ENCODE measurements at regions not wholly inside any gene's neighbourhood (a gene's known extent, or its start where the extent isn't known, plus 50 kb on each side); places are given as distances from the start of the nearest gene placed in this dataset.

DNA sequence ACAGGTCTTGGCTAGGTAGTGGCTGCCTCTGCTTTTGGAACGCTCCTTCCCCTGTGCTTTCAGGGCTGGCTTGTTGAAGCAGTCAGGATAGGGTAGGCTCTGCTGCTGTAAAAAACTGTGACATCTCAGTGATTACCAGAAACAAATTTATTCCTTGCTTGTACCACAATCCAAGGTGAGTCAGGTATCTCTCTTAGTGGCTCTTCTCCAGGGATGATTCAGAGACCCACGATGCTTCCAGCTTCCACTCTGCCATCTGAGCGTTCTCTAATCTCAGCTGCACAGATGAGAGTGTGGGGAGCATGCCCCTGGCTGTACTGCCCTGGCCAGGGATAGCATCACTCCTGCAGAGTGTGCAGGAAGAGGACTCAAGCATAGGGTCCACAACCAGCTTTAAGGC is 174.9 kb downstream of the VAPA start:
- Histone ChIP-seq H3K4me2 (ENCODE audit: low read length) (no peak overlapping the region), H3K9me2 (ENCODE audit: insufficient read depth, low read length) (no peaks in the 10 kb centered on the region), H3K9me3 (ENCODE audit: low read length) (no peaks in the 10 kb centered on the region), H4K20me1 (ENCODE audit: insufficient read depth) (no peaks in the 10 kb centered on the region), H3K79me2 (replicated peaks; ENCODE audit: insufficient read depth, low read length) (no peaks in the 10 kb centered on the region), H3K27ac (ENCODE audit: low read length) (no peak overlapping the region), H3K27me3 (ENCODE audit: insufficient read depth, low read depth, low read length) (no peaks in the 10 kb centered on the region), H3F3A (ENCODE audit: insufficient read depth, low read length, poor library complexity, severe bottlenecking) (no peaks in the 10 kb centered on the region), H3K9ac (ENCODE audit: low read length) (no peak overlapping the region), H2AFZ (ENCODE audit: low read depth, low read length) (no peak overlapping the region), H3K4me3 (ENCODE audit: low read length) (no peak overlapping the region), H3K36me3 (ENCODE audit: insufficient read depth, low read length) (no peaks in the 10 kb centered on the region)
- TF ChIP-seq, protein P1, sequence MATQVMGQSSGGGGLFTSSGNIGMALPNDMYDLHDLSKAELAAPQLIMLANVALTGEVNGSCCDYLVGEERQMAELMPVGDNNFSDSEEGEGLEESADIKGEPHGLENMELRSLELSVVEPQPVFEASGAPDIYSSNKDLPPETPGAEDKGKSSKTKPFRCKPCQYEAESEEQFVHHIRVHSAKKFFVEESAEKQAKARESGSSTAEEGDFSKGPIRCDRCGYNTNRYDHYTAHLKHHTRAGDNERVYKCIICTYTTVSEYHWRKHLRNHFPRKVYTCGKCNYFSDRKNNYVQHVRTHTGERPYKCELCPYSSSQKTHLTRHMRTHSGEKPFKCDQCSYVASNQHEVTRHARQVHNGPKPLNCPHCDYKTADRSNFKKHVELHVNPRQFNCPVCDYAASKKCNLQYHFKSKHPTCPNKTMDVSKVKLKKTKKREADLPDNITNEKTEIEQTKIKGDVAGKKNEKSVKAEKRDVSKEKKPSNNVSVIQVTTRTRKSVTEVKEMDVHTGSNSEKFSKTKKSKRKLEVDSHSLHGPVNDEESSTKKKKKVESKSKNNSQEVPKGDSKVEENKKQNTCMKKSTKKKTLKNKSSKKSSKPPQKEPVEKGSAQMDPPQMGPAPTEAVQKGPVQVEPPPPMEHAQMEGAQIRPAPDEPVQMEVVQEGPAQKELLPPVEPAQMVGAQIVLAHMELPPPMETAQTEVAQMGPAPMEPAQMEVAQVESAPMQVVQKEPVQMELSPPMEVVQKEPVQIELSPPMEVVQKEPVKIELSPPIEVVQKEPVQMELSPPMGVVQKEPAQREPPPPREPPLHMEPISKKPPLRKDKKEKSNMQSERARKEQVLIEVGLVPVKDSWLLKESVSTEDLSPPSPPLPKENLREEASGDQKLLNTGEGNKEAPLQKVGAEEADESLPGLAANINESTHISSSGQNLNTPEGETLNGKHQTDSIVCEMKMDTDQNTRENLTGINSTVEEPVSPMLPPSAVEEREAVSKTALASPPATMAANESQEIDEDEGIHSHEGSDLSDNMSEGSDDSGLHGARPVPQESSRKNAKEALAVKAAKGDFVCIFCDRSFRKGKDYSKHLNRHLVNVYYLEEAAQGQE (IDR thresholded peaks at IDR 0.05; ENCODE audit: borderline replicate concordance) = no peak
- TF ChIP-seq EZH2 (IDR thresholded peaks at IDR 0.05; ENCODE audit: borderline replicate concordance, insufficient read depth, low read length, poor library complexity, severe bottlenecking) (no peak), SMC3 (conservative IDR thresholded peaks at IDR 0.05; ENCODE audit: poor library complexity) (no peak), TAF1 (IDR thresholded peaks at IDR 0.05; ENCODE audit: low read depth) (no peak), MXI1 (conservative IDR thresholded peaks at IDR 0.05; ENCODE audit: poor library complexity, severe bottlenecking) (no peak), EP300 (conservative IDR thresholded peaks at IDR 0.05; ENCODE audit: poor library complexity, severe bottlenecking) (no peak), POLR2AphosphoS5 (IDR thresholded peaks at IDR 0.05) (no peak), CTCF (IDR thresholded peaks at IDR 0.05; ENCODE audit: poor library complexity, severe bottlenecking) (no peak), RAD21 (conservative IDR thresholded peaks at IDR 0.05) (no peak)

DNA sequence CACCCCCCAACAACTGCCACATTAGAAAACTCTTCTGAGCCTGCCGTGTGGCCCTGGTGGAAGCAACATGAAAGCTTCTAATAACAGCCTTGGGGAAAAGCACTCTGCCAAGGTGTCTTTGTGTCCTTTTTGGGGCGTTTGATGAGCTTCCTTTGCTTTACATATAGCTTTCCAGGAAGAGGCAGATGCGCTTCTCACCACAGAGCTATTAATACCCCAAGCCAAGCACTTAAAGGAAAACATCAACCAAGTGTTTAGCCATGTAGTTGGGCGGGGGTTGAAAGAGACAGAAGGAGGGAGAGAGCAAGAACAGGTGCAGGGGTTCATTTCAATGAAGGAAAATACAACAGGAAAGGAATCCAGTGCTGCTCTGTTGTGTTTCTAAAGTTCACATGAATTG is 176.1 kb downstream of the VAPA start:
- Histone ChIP-seq H4K20me1 (ENCODE audit: insufficient read depth) (no peaks in the 10 kb centered on the region), H3K27me3 (ENCODE audit: insufficient read depth, low read depth, low read length) (no peaks in the 10 kb centered on the region), H3K79me2 (replicated peaks; ENCODE audit: insufficient read depth, low read length) (no peaks in the 10 kb centered on the region), H3K9ac (ENCODE audit: low read length) (no peak overlapping the region), H3F3A (ENCODE audit: insufficient read depth, low read length, poor library complexity, severe bottlenecking) (no peaks in the 10 kb centered on the region), H3K9me2 (ENCODE audit: insufficient read depth, low read length) (no peaks in the 10 kb centered on the region), H3K4me3 (ENCODE audit: low read length) (no peak overlapping the region), H2AFZ (ENCODE audit: low read depth, low read length) (no peak overlapping the region), H3K4me2 (ENCODE audit: low read length) (no peak overlapping the region), H3K9me3 (ENCODE audit: low read length) (no peaks in the 10 kb centered on the region), H3K27ac (ENCODE audit: low read length) (no peak overlapping the region), H3K36me3 (ENCODE audit: insufficient read depth, low read length) (no peaks in the 10 kb centered on the region)
- TF ChIP-seq MXI1 (conservative IDR thresholded peaks at IDR 0.05; ENCODE audit: poor library complexity, severe bottlenecking) = no peak
- TF ChIP-seq, protein P1 (IDR thresholded peaks at IDR 0.05; ENCODE audit: borderline replicate concordance) = no peak
